Naive B cell (primary cell): ENCODE measurements at regions not wholly inside any gene's neighbourhood (a gene's known extent, or its start where the extent isn't known, plus 50 kb on each side); places are given as distances from the start of the nearest gene placed in this dataset.

Experiments used
- ATAC-seq, 2 donors: fragments of 150-1000 bp; cut with Tn5 transposase; 2 replicates each; pipeline ENCODE4 v1.10.0; 2021; ENCODE audit warnings: low read depth in 2 of 2, mild to moderate bottlenecking in 2 of 2, moderate library complexity in 2 of 2
- DNase-seq: peaks from one replicate; pipeline ENCODE4 v3.0.0; 2022
- H3K27ac Mint-ChIP-seq, 6 donors: one replicate each; pipeline ENCODE4 v1.8.0; 2020 to 2022; ENCODE audit warnings: mild to moderate bottlenecking in 6 of 6, mixed read lengths in 6 of 6, moderate library complexity in 5 of 6, inconsistent platforms in 2 of 6
- H3K27me3 Mint-ChIP-seq, 3 donors: one replicate each; pipeline ENCODE4 v1.8.0; 2021 to 2022; ENCODE audit warnings: mixed read lengths in 3 of 3, mild to moderate bottlenecking in 1 of 3
- H3K36me3 Mint-ChIP-seq, 2 donors: one replicate each; pipeline ENCODE4 v1.8.0; 2020 to 2022; ENCODE audit warnings: mixed read lengths in 2 of 2, inconsistent platforms in 1 of 2, mild to moderate bottlenecking in 1 of 2
- H3K4me1 Mint-ChIP-seq, 3 donors: one replicate each; pipeline ENCODE4 v1.8.0; 2020 to 2022; ENCODE audit warnings: mixed read lengths in 3 of 3, inconsistent platforms in 1 of 3, mild to moderate bottlenecking in 1 of 3, moderate library complexity in 1 of 3
- H3K4me3 Mint-ChIP-seq, 8 donors: one replicate each; pipeline ENCODE4 v1.8.0; 2020 to 2022; ENCODE audit warnings: mild to moderate bottlenecking in 8 of 8, mixed read lengths in 8 of 8, moderate library complexity in 8 of 8, inconsistent platforms in 2 of 8
- H3K9me3 Mint-ChIP-seq, 7 donors: one replicate each; pipeline ENCODE4 v1.8.0; 2020 to 2022; ENCODE audit warnings: mixed read lengths in 7 of 7, mild to moderate bottlenecking in 5 of 7, inconsistent platforms in 2 of 7, moderate library complexity in 1 of 7

- Mint-ChIP-seq H3K36me3 (no peaks in the 10 kb centered on the region), H3K9me3 (no peaks in the 10 kb centered on the region), H3K4me1 (no peaks in the 10 kb centered on the region), H3K4me3 (no peak overlapping the region), H3K27me3 (peaks cover 0 to 9% (median 8%) of the 10 kb centered on the region in 3 donors), H3K27ac (no peak overlapping the region)
- ATAC-seq, result no peak
- no peak for DNase-seq
These were observed 177.0 kb upstream of the TNFAIP3 start for GRCh38 chr6:137690034-137690433.

- ATAC-seq, result no peak
- Mint-ChIP-seq H3K27me3 (peaks cover 0 to 8% (median 6%) of the 10 kb centered on the region in 3 donors), H3K4me3 (no peak overlapping the region)
These were observed 176.3 kb upstream of the TNFAIP3 start for GRCh38 chr6:137690721-137691120.

GRCh38 chr6:137692308-137692707, 174.8 kb upstream of the TNFAIP3 start:
- H3K4me1 Mint-ChIP-seq, result no peaks in the 10 kb centered on the region
- ATAC-seq, result no peak
- H3K9me3 Mint-ChIP-seq, result no peaks in the 10 kb centered on the region
- H3K4me3 Mint-ChIP-seq, result no peak overlapping the region
- peaks cover 0 to 8% (median 4%) of the 10 kb centered on the region in 3 donors for H3K27me3 Mint-ChIP-seq
- DNase-seq, result no peak
- no peaks in the 10 kb centered on the region for H3K36me3 Mint-ChIP-seq
- no peak overlapping the region for H3K27ac Mint-ChIP-seq

More at GRCh38 chr6:137690721-137691120, 176.3 kb upstream of the TNFAIP3 start:
- Mint-ChIP-seq H3K27ac (peak overlapping the region in 1 of 6 donors; percentile 0), H3K36me3 (no peaks in the 10 kb centered on the region), H3K9me3 (no peaks in the 10 kb centered on the region), H3K4me1 (no peaks in the 10 kb centered on the region)
- DNase-seq, result no peak

GRCh38 chr6:137692806-137693205, 174.3 kb upstream of the TNFAIP3 start:
- peaks cover 0 to 8% (median 3%) of the 10 kb centered on the region in 3 donors for H3K27me3 Mint-ChIP-seq
- H3K9me3 Mint-ChIP-seq, result no peaks in the 10 kb centered on the region
- DNase-seq, result no peak
- H3K4me1 Mint-ChIP-seq, result no peaks in the 10 kb centered on the region
- no peaks in the 10 kb centered on the region for H3K36me3 Mint-ChIP-seq
- no peak overlapping the region for H3K27ac Mint-ChIP-seq
- ATAC-seq, result no peak
- H3K4me3 Mint-ChIP-seq, result no peak overlapping the region

- no peak overlapping the region for H3K27ac Mint-ChIP-seq
- peaks cover 0 to 8% (median 0%) of the 10 kb centered on the region in 3 donors for H3K27me3 Mint-ChIP-seq
- no peak for ATAC-seq
- no peak overlapping the region for H3K4me3 Mint-ChIP-seq
- no peaks in the 10 kb centered on the region for H3K9me3 Mint-ChIP-seq
- DNase-seq, result no peak
- H3K36me3 Mint-ChIP-seq, result no peaks in the 10 kb centered on the region
- peaks cover 3 to 4% (median 4%) of the 10 kb centered on the region in 3 donors for H3K4me1 Mint-ChIP-seq
These were observed 173.3 kb upstream of the TNFAIP3 start for GRCh38 chr6:137693711-137694110.

GRCh38 chr6:137696765-137697164, 170.3 kb upstream of the TNFAIP3 start:
- H3K27ac Mint-ChIP-seq, result peak overlapping the region in 1 of 6 donors; percentile 39
- H3K36me3 Mint-ChIP-seq, result no peaks in the 10 kb centered on the region
- peaks cover 12 to 16% (median 14%) of the 10 kb centered on the region in 3 donors for H3K4me1 Mint-ChIP-seq
- ATAC-seq (no peak), DNase-seq (no peak)
- no peak overlapping the region for H3K4me3 Mint-ChIP-seq
- peaks cover 0 to 5% (median 0%) of the 10 kb centered on the region in 3 donors for H3K27me3 Mint-ChIP-seq
- no peaks in the 10 kb centered on the region for H3K9me3 Mint-ChIP-seq

GRCh38 chr6:137697267-137697938, 169.7 kb upstream of the TNFAIP3 start:
- H3K27me3 Mint-ChIP-seq, result no peaks in the 10 kb centered on the region
- DNase-seq, result no peak
- peak overlapping the region in 1 of 6 donors; percentile 39 for H3K27ac Mint-ChIP-seq
- H3K36me3 Mint-ChIP-seq, result no peaks in the 10 kb centered on the region
- H3K4me1 Mint-ChIP-seq, result peaks cover 12 to 16% (median 14%) of the 10 kb centered on the region in 3 donors
- ATAC-seq, result no peak
- H3K9me3 Mint-ChIP-seq, result no peaks in the 10 kb centered on the region
- no peak overlapping the region for H3K4me3 Mint-ChIP-seq

GRCh38 chr6:137698636-137699030, 168.4 kb upstream of the TNFAIP3 start:
- Mint-ChIP-seq H3K36me3 (no peaks in the 10 kb centered on the region), H3K4me1 (peaks cover 12 to 16% (median 14%) of the 10 kb centered on the region in 3 donors), H3K27ac (peak overlapping the region in 4 of 6 donors; percentile 34 to 57 (median 44)), H3K4me3 (peak overlapping the region in 2 of 8 donors; percentile 50 to 53), H3K27me3 (peaks cover 0 to 9% (median 0%) of the 10 kb centered on the region in 3 donors), H3K9me3 (no peaks in the 10 kb centered on the region)
- ATAC-seq (peak; percentile 73 to 77), DNase-seq (peak; percentile 29)

- peak overlapping the region in 4 of 6 donors; percentile 34 to 57 (median 42) for H3K27ac Mint-ChIP-seq
- H3K36me3 Mint-ChIP-seq, result no peaks in the 10 kb centered on the region
- DNase-seq, result peak; percentile 30
- ATAC-seq, result peak; percentile 89 to 90
- peaks cover 0 to 9% (median 0%) of the 10 kb centered on the region in 3 donors for H3K27me3 Mint-ChIP-seq
- peaks cover 12 to 16% (median 14%) of the 10 kb centered on the region in 3 donors for H3K4me1 Mint-ChIP-seq
- peak overlapping the region in 4 of 8 donors; percentile 0 to 50 (median 26) for H3K4me3 Mint-ChIP-seq
- no peaks in the 10 kb centered on the region for H3K9me3 Mint-ChIP-seq
These were observed 167.9 kb upstream of the TNFAIP3 start for GRCh38 chr6:137699031-137699683.

GRCh38 chr6:137700161-137700560, 166.9 kb upstream of the TNFAIP3 start:
- Mint-ChIP-seq H3K27ac (no peak overlapping the region), H3K4me1 (peaks cover 12 to 16% (median 15%) of the 10 kb centered on the region in 3 donors), H3K36me3 (no peaks in the 10 kb centered on the region), H3K9me3 (no peaks in the 10 kb centered on the region), H3K27me3 (peaks cover 0 to 9% (median under 1%) of the 10 kb centered on the region in 3 donors), H3K4me3 (no peak overlapping the region)
- DNase-seq (no peak), ATAC-seq (no peak)

- DNase-seq (no peak), ATAC-seq (no peak)
These were observed 166.1 kb upstream of the TNFAIP3 start for GRCh38 chr6:137700751-137701477.

GRCh38 chr6:137701942-137702341, 165.1 kb upstream of the TNFAIP3 start:
- peaks cover 16 to 21% (median 18%) of the 10 kb centered on the region in 3 donors for H3K4me1 Mint-ChIP-seq
- H3K9me3 Mint-ChIP-seq, result no peaks in the 10 kb centered on the region
- peak overlapping the region in 1 of 8 donors; percentile 4 for H3K4me3 Mint-ChIP-seq
- H3K36me3 Mint-ChIP-seq, result no peaks in the 10 kb centered on the region
- ATAC-seq, result no peak
- H3K27ac Mint-ChIP-seq, result no peak overlapping the region
- no peak for DNase-seq
- H3K27me3 Mint-ChIP-seq, result peaks cover 0 to 9% (median 3%) of the 10 kb centered on the region in 3 donors

More at GRCh38 chr6:137700751-137701477, 166.1 kb upstream of the TNFAIP3 start:
- Mint-ChIP-seq H3K4me3 (no peak overlapping the region), H3K27me3 (peaks cover 0 to 9% (median 3%) of the 10 kb centered on the region in 3 donors), H3K36me3 (no peaks in the 10 kb centered on the region), H3K27ac (peak overlapping the region in 2 of 6 donors; percentile 2 to 17), H3K4me1 (peaks cover 16 to 21% (median 18%) of the 10 kb centered on the region in 3 donors), H3K9me3 (no peaks in the 10 kb centered on the region)

GRCh38 chr6:137702791-137703424, 164.2 kb upstream of the TNFAIP3 start:
- peaks cover 0 to 9% (median 3%) of the 10 kb centered on the region in 3 donors for H3K27me3 Mint-ChIP-seq
- H3K27ac Mint-ChIP-seq, result peak overlapping the region in 3 of 6 donors; percentile 4 to 59 (median 23)
- H3K4me3 Mint-ChIP-seq, result no peak overlapping the region
- ATAC-seq (no peak), DNase-seq (no peak)
- H3K4me1 Mint-ChIP-seq, result peaks cover 18 to 23% (median 23%) of the 10 kb centered on the region in 3 donors
- H3K36me3 Mint-ChIP-seq, result no peaks in the 10 kb centered on the region
- H3K9me3 Mint-ChIP-seq, result no peaks in the 10 kb centered on the region
